ENCODE measurements at regions not wholly inside any gene's neighbourhood (a gene's known extent, or its start where the extent isn't known, plus 50 kb on each side); places are given as distances from the start of the nearest gene placed in this dataset.

DNA sequence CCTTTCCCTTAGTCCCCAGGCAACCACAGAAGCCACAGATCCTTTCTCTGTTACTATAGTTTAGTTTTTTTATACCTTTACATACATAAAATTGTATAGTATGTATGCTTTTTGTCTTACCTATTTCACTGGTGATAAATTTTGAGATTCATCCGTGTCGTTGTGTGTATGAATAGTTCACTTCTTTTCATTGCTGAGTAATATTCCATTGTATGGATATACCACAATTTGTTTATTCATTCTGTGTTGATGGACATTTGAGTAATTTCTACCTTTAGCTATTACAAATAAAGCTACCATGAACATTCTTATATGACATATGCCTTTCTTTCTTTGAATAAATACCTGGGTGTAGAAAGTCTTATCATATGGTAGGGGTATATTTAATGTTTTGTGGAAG is 102.8 kb upstream of the CERS6 start:
- H2AFZ ChIP-seq (ENCODE audit: low read length), result no peak overlapping the region
- no peaks in the 10 kb centered on the region for H3K9me3 ChIP-seq (ENCODE audit: control insufficient read depth, insufficient read depth, low read depth, low read length)
- no peaks in the 10 kb centered on the region for H3K36me3 ChIP-seq (ENCODE audit: control insufficient read depth, insufficient read depth, low read length)
- no peaks in the 10 kb centered on the region for H4K20me1 ChIP-seq (ENCODE audit: control insufficient read depth, extremely low read depth, insufficient read depth, low read length)
- no peak overlapping the region for H3K4me2 ChIP-seq (ENCODE audit: extremely low read depth, insufficient read depth, low read length)
- no peaks in the 10 kb centered on the region for H3K79me2 ChIP-seq (ENCODE audit: control insufficient read depth, insufficient read depth, low read length)
- no peak for TF ChIP-seq EZH2 (IDR thresholded peaks at IDR 0.05; ENCODE audit: low read length, missing control alignments)
- TF ChIP-seq, protein P1, sequence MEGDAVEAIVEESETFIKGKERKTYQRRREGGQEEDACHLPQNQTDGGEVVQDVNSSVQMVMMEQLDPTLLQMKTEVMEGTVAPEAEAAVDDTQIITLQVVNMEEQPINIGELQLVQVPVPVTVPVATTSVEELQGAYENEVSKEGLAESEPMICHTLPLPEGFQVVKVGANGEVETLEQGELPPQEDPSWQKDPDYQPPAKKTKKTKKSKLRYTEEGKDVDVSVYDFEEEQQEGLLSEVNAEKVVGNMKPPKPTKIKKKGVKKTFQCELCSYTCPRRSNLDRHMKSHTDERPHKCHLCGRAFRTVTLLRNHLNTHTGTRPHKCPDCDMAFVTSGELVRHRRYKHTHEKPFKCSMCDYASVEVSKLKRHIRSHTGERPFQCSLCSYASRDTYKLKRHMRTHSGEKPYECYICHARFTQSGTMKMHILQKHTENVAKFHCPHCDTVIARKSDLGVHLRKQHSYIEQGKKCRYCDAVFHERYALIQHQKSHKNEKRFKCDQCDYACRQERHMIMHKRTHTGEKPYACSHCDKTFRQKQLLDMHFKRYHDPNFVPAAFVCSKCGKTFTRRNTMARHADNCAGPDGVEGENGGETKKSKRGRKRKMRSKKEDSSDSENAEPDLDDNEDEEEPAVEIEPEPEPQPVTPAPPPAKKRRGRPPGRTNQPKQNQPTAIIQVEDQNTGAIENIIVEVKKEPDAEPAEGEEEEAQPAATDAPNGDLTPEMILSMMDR (conservative IDR thresholded peaks at IDR 0.05 in 1 of 2, IDR thresholded peaks at IDR 0.05 in 1 of 2; ENCODE audit: low read depth in 1 of 2, low read length in 2 of 2), result no peak
- DNase-seq (ENCODE audit: low read depth in 2 of 2), result no peak
- no peak overlapping the region for H3K4me3 ChIP-seq (replicated peaks in 1 of 4; ENCODE audit: control extremely low read depth in 1 of 4, insufficient read depth in 1 of 4, low read depth in 3 of 4, low read length in 4 of 4)
- no peaks in the 10 kb centered on the region for H3K4me1 ChIP-seq (ENCODE audit: control insufficient read depth, extremely low read depth, insufficient read depth, low read length)
- no peak overlapping the region for H3K9ac ChIP-seq (ENCODE audit: insufficient read depth, low read length)
- H3K27me3 ChIP-seq (ENCODE audit: control insufficient read depth, insufficient read depth, low read length), result no peaks in the 10 kb centered on the region
- H3K27ac ChIP-seq (ENCODE audit: insufficient read depth, low read length), result no peak overlapping the region

DNA sequence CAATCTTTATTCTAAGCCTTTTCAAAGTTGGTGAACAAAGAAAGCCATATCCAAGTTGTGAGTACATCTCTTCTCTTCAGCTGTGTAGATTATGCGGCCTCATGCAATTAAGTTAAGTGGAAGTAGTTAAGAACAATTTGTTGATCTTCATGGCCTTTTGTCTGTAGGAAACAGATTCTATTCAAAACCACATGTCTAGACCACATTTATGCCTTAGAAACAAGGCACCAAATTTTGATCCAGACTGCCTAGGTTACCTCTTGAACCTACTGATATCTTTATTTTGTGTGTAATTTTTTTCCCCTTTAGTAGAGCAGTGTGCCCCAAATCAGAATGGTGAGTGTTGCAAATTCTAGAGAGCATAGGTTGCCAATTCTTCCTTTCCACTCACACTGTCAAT is 101.6 kb upstream of the CERS6 start:
- TF ChIP-seq, protein P1 (conservative IDR thresholded peaks at IDR 0.05 in 1 of 2, IDR thresholded peaks at IDR 0.05 in 1 of 2; ENCODE audit: low read depth in 1 of 2, low read length in 2 of 2), result no peak
- TF ChIP-seq EZH2 (IDR thresholded peaks at IDR 0.05; ENCODE audit: low read length, missing control alignments), result no peak
- DNase-seq (ENCODE audit: low read depth in 2 of 2), result no peak
- H4K20me1 ChIP-seq (ENCODE audit: control insufficient read depth, extremely low read depth, insufficient read depth, low read length), result no peaks in the 10 kb centered on the region
- no peak overlapping the region for H3K9ac ChIP-seq (ENCODE audit: insufficient read depth, low read length)
- H3K36me3 ChIP-seq (ENCODE audit: control insufficient read depth, insufficient read depth, low read length), result no peaks in the 10 kb centered on the region
- H2AFZ ChIP-seq (ENCODE audit: low read length), result no peak overlapping the region
- no peaks in the 10 kb centered on the region for H3K4me1 ChIP-seq (ENCODE audit: control insufficient read depth, extremely low read depth, insufficient read depth, low read length)
- no peak overlapping the region for H3K4me2 ChIP-seq (ENCODE audit: extremely low read depth, insufficient read depth, low read length)
- no peaks in the 10 kb centered on the region for H3K27me3 ChIP-seq (ENCODE audit: control insufficient read depth, insufficient read depth, low read length)
- H3K4me3 ChIP-seq (replicated peaks in 1 of 4; ENCODE audit: control extremely low read depth in 1 of 4, insufficient read depth in 1 of 4, low read depth in 3 of 4, low read length in 4 of 4), result no peak overlapping the region
- H3K9me3 ChIP-seq (ENCODE audit: control insufficient read depth, insufficient read depth, low read depth, low read length), result no peaks in the 10 kb centered on the region
- no peak overlapping the region for H3K27ac ChIP-seq (ENCODE audit: insufficient read depth, low read length)
- no peaks in the 10 kb centered on the region for H3K79me2 ChIP-seq (ENCODE audit: control insufficient read depth, insufficient read depth, low read length)

DNA sequence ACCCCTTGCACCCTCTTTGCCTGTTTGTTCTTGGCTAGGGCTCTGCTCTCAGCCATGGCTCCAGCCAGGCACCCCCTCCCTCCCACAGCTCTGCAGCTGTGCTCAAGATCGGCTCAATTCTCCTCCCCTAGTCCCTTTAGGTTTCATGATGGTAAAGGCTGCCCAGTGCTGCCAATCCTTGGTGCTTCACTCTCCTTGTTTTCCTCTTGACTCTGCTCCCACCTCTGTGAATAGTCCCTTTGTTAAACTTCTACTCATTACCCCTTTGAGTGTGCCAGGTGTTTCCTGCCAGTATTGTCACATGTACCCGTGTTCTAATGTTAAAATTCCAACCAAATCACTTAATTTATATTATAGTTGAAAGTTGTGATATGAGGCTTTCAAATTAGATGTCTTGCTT is 101.0 kb upstream of the CERS6 start:
- no peak overlapping the region for H3K4me2 ChIP-seq (ENCODE audit: extremely low read depth, insufficient read depth, low read length)
- no peaks in the 10 kb centered on the region for H4K20me1 ChIP-seq (ENCODE audit: control insufficient read depth, extremely low read depth, insufficient read depth, low read length)
- H3K27me3 ChIP-seq (ENCODE audit: control insufficient read depth, insufficient read depth, low read length), result no peaks in the 10 kb centered on the region
- no peaks in the 10 kb centered on the region for H3K36me3 ChIP-seq (ENCODE audit: control insufficient read depth, insufficient read depth, low read length)
- DNase-seq (ENCODE audit: low read depth in 2 of 2), result no peak
- H3K9ac ChIP-seq (ENCODE audit: insufficient read depth, low read length), result no peak overlapping the region
- no peaks in the 10 kb centered on the region for H3K9me3 ChIP-seq (ENCODE audit: control insufficient read depth, insufficient read depth, low read depth, low read length)
- H3K27ac ChIP-seq (ENCODE audit: insufficient read depth, low read length), result no peak overlapping the region
- H3K79me2 ChIP-seq (ENCODE audit: control insufficient read depth, insufficient read depth, low read length), result no peaks in the 10 kb centered on the region
- no peaks in the 10 kb centered on the region for H3K4me1 ChIP-seq (ENCODE audit: control insufficient read depth, extremely low read depth, insufficient read depth, low read length)
- TF ChIP-seq, protein P1 (conservative IDR thresholded peaks at IDR 0.05 in 1 of 2, IDR thresholded peaks at IDR 0.05 in 1 of 2; ENCODE audit: low read depth in 1 of 2, low read length in 2 of 2), result no peak
- TF ChIP-seq EZH2 (IDR thresholded peaks at IDR 0.05; ENCODE audit: low read length, missing control alignments), result no peak
- H2AFZ ChIP-seq (ENCODE audit: low read length), result no peak overlapping the region
- no peak overlapping the region for H3K4me3 ChIP-seq (replicated peaks in 1 of 4; ENCODE audit: control extremely low read depth in 1 of 4, insufficient read depth in 1 of 4, low read depth in 3 of 4, low read length in 4 of 4)

All from fibroblast of lung (primary cell).